GM21526 (cell line): ENCODE measurements at regions not wholly inside any gene's neighbourhood (a gene's known extent, or its start where the extent isn't known, plus 50 kb on each side); places are given as distances from the start of the nearest gene placed in this dataset.

Experiments
- ATAC-seq: cut with Tn5 transposase; IDR thresholded peaks from one replicate; pipeline ENCODE4 v1.9.1; 2021; ENCODE audit warnings: moderate library complexity; ENCODE audit not compliant: unreplicated experiment, low FRiP score

DNA sequence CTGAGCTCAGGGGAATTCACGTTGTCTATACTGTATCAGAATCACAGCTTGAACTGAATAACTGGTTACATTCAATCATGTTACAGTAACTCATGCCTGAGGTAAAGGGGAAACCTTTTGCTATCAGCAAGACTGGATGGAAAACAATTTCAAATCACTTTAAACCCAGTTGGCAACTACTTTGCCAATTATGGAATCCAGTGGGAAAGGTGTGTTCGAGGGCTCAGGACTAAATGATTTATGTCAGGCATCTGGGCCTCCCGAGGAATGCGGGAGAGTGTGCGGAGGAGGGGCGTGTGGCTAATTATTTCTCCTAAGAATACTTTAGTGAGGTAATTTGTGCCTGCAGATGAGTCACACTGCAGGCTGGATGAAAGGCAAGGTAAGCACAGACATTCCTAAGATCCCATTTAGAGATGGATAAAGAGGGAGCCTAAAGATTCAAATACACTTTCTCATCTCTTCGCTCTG is 100.1 kb downstream of the HRH4 start:
- ATAC-seq = no peak

DNA sequence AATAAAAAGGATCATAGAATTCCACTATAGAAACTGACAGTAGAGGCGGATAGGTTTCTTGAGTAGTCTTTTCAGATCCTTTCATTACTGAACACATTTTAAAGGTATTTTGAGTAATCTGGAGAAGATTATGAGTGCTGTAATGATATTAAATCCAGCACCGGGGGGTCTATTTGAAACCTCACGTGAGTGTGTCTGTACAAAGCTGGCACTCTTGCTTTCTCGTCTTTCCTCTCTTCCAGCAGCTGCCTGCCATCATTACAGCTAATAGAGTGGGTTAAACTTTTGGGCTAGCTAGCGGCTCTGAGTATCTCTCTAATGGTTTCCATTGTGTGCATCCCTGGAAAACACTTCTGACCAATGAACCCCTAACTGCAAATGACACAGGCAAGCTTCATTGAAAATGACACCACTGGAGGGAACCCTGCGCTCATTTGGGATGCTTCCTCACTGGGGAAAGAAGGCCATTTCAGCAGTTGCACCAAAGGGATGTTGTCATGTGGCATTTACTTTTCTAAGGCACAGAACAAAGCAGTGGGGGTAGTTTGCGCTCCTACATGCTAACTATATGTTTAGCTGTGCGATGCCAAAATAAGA is 101.0 kb downstream of the HRH4 start:
- no peak for ATAC-seq

DNA sequence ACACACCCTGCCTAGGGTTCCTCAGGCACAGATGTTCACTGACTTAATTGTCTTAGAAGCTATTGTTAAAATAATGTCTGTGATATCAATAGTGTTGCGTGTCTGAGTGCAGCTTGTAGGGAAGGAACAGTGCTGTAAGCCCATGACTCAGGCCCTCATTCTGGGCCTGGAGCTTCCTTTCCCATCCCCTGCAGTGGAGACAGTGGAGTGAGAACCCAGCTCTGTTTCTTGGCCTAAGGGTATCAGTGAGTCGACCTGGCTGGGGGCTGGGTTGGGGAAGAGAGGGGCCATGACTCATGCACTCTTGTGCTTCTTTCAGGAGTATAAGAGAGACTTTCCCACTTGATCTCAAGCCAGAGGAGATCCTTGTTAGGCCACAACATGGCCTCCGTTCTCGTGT is 106.8 kb downstream of the HRH4 start:
- no peak for ATAC-seq

DNA sequence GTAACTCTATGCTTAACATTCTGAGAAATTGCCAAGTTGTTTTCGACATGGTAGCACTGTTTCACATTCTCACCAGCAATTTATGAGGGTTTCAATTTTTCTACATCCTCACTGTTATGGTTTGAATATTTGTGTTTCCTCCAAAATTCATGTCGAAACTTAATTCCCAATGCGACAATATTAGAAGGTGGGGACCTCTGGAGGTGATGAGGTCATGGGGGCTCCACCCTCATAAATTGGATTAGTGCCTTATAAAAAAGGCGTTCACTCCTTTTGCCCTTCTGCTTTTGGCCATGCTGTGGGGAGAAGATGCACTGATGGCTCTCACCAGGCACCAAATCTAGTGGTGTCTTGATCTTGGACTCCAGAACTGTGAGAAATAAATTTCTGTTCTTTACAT is 110.3 kb downstream of the HRH4 start:
- ATAC-seq = no peak

DNA sequence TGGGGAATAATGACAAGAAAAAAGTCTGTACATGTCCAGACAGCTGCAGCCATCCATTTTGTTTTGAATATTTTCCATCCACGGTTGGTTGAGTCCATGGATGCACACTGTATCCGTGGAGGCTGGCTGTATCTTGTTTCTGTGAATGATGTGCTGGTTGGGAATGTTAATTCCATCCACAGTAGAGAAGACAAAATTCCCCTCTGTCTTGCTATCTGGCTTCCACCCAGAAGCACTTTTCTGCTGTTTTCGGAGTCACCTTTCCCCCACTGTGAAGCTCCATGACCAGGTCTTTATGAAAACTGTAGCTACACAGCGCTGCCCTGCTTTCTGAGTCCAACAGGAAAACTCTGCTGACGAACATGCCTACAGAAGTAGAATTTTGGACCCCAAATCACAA is 122.3 kb downstream of the HRH4 start:
- ATAC-seq = no peak

DNA sequence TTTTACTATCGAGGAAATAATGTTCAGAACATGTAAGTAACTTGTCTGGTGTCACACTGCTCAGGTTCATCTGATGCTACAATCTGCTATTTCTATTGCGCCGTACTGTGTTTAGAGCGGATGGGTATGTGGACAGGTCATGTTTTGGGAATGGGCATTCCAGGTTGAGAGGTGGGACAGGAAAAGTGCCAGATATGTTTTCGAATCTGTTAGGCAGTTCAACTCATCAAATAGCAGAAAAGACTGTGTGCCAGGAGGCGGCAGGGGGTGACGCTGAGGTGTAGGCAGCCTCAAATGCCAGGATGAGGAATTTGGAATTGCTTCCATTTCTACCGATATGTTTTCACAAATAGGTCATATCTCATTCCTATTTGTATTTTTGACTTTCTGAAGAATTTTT is 123.8 kb downstream of the HRH4 start:
- ATAC-seq = no peak

DNA sequence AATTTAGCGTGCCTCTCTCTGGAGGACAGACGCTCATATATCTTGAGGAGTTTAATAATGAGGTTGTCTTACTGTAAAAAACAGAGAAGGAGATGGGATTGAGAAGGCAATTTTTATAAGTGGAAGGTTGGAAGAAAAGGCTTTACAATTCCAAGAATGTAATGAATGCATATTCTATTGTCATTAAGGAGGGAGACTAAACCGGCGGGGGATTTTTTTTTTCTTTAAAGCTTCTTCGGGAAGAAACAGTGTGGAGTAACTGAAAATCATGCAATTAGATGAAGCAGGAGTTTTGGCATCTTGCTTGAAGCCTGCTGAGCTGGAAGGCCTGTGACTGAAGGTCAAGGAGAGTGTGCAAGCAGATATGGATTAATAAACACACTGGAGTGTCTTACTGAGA is 124.4 kb downstream of the HRH4 start:
- ATAC-seq = no peak

DNA sequence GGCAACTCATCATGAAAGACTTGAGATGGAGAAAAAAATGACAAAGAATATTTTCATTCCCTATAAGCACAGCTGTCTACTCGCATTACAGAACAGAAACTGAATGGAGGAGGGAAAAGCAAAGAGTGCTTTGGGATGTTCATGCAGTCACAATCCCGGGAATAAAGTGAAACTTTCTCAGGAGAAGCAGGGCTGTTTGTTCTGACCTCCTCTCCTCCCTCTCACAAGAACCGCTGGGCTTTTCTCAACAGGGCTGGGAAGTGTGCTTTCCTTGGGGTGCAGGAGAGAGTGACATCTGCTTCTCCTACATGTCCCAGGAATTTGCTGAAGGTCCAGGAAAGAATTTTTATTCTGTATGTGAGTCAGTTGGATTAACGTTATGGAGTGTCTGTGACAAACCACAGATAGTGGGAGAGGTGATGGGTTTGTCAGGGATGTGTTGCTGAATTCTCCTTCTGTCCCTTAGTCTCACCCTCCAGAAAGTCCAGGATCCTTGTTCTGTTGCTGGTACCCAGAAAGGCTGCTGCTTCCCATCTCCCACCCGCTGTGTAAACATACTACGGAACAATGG is 125.6 kb downstream of the HRH4 start:
- no peak for ATAC-seq

DNA sequence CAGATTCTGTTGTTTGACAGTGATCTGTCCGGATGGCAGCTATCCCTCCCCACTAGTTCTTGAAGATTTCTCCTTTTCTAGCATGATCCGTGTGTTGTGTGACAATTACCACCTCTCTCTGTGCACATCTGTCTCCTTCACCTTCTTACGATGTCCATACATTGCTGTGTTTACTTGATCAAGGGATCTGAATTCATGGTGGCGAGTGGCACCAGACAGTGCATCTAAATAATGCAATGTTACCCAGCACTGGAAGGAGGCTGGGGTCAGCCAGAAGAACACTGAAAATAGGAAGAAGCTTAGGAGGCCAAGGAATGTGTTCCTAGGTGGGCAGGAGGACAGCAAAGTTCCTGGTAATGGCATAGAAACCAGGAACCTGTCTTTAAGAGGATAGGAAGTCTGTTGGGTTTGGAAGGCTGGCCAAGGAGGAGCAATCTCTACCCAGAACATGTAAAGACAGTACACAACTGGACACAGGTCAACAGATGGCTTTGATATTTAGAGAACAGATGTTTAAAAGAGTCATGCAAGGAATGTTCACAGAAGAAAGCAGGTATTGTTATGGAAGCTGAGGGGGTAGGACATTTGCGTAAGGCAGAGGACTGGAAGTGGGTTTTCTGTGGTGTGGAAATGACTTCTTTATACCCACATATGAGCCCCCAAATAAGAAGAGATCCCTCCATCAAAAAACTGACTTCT is 126.4 kb downstream of the HRH4 start:
- ATAC-seq = no peak

DNA sequence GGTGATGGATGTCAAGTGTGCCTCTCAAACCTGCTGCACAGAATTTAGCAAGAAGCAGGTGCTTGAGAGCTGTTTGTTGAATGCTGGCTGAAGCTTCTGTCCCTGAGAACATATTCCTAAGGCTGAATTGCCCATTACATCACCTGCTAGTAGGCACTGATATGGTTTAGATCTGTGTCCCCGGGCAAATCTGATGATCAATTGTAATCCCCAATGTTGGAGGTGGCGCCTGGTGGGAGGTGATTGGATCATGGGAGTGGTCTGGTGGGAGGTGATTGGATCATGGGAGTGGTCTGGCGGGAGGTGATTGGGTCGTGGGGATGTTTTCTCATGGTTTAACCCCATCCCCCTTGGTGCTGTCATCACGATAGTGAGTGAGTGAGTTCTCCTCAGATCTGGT is 128.0 kb downstream of the HRH4 start:
- ATAC-seq = no peak

DNA sequence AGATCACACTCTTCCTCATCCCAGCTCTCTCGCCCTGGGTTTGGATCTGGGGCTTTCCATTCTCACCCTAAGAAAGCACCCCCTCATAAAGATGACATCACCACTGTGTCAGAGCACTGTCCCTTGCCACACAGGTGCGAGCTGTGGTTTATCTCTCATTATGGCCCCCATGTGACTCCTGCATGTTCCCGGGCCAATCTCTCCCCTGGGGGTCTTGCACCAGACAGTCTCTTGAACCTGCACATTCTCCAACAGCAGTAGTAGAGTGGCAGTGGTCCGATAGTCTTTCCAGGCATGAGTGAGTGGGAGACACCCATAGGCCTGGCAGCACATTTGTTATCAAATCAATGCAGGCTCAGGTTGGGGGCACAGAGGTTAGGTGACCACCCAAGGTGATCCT is 130.5 kb downstream of the HRH4 start:
- no peak for ATAC-seq

DNA sequence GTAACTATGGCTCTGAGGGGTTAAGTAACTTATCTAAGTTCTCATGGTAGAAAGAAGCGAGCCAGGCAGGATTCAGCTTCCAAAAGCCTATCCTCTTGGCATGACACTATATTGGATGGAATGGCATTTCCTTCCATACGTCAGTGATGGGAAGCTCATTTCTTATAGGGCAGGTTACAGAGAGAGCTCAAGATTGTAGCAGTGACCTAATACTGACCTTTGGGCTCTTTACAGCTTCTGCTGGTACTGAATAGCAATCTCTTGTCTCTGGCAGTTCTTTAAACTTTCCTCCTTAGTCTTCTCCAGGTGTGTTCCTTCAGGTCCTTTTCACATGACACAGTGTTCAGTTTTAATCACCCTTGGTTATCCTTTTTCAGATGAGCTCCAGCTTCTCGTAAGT is 133.0 kb downstream of the HRH4 start:
- no peak for ATAC-seq

DNA sequence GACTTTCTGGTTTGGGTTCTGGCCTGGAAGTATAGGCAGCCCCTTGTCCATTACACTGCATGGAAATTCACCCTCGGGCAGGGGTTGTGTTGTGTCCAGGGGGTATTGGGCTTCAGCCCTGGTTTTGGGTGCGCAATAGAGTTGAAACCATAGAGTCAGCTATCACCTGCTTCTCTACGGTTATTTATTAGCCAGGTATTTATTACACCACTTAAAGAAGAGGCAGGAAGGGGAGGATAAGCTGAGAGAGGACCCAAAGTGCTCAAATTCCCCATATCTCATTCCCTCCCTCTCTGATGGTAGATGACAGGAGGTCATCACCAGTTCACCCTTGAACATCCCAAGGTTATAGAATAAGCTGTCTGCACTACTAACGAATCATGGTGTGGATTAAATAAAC is 133.4 kb downstream of the HRH4 start:
- ATAC-seq = no peak

DNA sequence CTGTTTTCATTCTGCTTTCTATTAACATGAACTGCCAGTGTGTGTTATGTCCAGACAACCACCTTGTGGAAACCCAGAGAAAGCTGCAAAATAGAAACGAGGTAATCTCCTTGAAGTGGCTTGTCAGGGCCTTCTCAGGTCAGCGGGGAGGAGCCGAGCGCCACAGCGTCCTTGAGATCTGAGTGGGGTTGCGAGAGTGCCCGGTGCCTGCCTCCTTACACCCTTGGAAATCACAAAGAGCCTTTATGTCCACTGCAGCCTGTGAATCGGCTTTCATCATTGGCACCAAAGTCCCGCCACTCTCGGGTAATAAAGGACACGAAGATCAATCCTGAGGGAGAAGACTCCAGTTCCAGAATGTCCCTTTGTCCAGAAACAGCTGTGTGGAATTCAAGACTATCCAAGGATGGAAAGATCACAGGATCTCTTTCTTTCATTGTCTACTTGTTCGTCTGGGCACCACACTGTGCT is 135.2 kb downstream of the HRH4 start:
- no peak for ATAC-seq

DNA sequence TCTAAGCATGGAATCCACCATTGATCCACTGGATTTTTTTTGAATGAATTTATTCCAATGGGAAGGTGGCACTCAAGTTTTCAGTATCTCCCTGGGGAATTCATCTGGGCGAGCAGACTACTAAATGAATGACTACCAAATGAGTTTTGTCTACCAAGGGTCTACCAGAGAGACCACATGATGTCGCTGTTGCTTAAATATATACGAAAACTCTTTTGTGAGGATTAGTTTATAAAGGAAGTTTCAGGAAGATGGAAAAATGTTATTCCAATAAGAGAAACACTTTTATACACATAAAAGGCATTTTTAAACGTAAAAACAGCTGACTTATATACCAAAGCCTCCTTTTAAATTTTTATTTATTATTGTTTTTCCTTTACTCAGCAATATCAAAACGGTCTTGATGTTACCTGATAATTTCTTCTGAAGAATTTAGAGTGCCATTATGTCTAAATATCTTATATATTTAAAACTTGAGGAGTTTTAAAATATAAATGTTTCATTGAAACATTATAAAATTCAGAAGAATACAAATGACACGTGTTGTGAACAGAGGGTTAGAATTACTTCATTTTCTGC is 139.7 kb downstream of the HRH4 start:
- no peak for ATAC-seq

DNA sequence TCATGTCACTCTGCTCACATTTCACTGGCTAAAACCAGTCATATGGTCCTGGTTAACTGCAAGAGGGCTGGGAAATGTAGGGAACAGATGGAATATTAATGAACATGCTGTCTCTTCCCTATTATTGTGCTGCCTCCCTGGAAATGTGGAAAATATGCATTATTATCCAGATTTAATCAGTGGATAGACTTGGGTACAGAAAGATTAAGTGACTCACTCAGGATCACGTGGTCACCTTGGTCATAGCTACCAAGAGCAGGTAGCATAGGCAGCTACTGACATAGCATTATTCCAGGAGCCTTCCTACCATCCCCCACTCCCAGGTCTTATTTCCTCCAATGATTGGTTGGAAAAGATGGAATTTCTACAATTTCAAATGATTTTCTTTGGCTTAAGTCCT is 141.1 kb downstream of the HRH4 start:
- ATAC-seq = no peak

DNA sequence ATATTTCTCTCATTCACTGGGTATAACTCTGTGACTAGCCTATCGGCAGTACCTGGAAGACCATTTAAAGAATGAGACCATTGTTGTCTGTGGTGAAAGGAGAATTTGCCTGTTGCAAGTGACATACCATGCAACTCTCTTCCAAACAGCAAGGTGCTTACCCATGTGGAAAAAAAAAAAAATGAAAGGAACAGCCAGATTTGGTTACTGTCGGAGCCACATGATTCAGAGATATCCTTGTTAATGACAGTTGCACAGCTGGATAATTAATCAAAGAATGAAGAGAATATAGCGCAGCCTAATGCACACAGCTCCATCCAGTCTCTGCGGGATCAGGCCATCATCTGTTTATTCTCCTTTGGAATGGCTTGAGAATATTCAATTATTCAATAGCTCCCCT is 141.8 kb downstream of the HRH4 start:
- no peak for ATAC-seq

DNA sequence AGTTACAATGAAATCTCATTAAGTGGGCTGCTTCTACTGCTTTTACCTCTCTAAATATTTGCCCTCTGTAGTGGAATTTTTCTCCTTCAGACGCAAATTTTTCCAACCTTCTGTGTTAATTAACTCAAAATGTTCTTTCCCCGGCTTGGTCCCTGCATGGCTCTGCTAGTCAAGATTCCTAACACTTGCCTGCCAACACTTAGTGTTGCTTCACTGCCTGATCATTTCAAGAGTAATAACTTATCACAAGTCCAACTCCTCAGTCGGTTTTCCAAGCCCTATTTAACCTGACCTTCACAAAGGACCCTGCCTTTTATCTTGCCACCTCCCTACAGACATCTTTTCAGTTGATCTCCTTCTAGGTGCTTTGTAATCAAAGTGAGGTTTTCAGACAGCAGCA is 142.7 kb downstream of the HRH4 start:
- ATAC-seq = no peak

DNA sequence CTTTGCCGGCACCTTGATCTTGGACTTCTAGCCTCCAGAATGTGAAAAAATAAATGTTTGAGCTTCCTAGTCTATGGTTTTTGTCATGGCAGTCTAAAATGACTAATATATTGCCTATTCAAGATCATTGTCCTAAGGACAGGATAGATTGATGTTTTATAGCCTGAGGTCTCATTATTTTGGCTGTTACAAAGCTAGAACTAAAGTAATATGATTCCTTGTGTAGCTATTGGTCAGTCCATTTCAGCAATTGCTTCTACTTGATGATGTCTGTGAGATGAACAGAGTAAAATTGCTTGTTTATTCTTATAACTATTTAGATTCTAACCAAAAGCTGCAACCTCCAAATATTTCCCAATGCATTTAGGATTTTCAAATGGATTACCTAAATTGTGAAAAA is 145.0 kb downstream of the HRH4 start:
- no peak for ATAC-seq

DNA sequence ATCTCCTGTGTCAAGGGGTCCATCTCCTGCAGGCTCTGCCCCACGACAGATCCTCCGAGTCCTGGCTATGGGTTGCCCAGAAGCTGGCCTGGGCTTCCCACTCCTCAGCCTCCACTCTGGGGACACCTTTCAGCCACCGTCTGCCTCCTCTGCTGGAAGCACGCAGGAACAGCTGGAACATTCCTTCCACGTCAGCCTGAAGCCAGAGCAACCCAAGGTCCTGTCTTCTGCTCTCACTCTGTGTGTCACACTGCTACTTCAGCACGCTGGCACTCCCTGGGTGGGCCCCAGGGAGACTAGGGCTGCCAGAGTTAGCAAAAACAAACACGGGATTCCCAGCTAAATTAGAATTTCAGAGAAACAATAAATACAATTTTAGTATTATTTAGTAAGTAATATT is 148.8 kb downstream of the HRH4 start:
- no peak for ATAC-seq

DNA sequence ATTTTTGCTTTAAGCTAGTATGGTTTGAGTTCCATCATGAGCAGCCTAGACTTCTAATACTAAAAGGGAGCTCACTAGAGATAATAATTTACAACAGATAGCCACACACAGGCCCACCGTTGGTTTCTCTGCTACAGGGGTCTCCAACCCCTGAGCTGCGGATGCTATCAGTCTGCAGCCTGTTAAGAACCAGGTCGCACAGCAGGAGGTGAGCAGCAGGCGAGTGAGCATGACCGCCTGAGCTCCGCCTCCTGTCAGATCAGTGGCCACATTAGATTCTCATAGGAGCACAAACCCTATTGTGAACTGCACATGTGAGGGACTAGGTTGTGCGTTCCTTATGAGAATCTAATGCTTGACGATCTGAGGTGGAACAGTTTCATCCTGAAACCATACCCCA is 150.6 kb downstream of the HRH4 start:
- no peak for ATAC-seq
